OCI-LY1 (cell line): ENCODE measurements at regions not wholly inside any gene's neighbourhood (a gene's known extent, or its start where the extent isn't known, plus 50 kb on each side); places are given as distances from the start of the nearest gene placed in this dataset.
"Not testable (repeated sequence)": the region's sequence is repeated elsewhere in the genome, so short reads cannot be mapped to it uniquely, and the experiment has no call there.

Source experiments
- H2AFZ ChIP-seq: fragments of 200-600 bp; sonication (generic), shearing (Covaris generic); 2 replicates; pipeline ENCODE4 v1.6.0; 2014; ENCODE audit warnings: antibody characterized with exemption, mild to moderate bottlenecking, low read length
- H3F3A ChIP-seq: fragments of 200-600 bp; sonication (generic), shearing (Covaris generic); 2 replicates; pipeline ENCODE4 v1.6.0; 2014; ENCODE audit warnings: mild to moderate bottlenecking, antibody characterized with exemption, low read length, moderate library complexity; ENCODE audit not compliant: insufficient read depth
- H3K27ac ChIP-seq: fragments of 200-600 bp; sonication (generic); 2 replicates; pipeline ENCODE4 v1.5.1; 2014; ENCODE audit warnings: low read length, mixed run types, mild to moderate bottlenecking, low read depth; ENCODE audit not compliant: poor library complexity, severe bottlenecking
- H3K27me3 ChIP-seq: fragments of 200-600 bp; sonication (generic); 2 replicates; pipeline ENCODE4 v1.6.0; 2014; ENCODE audit warnings: antibody characterized with exemption, mild to moderate bottlenecking, low read length, moderate library complexity; ENCODE audit not compliant: insufficient read depth
- H3K36me3 ChIP-seq: fragments of 200-600 bp; sonication (generic); 2 replicates; pipeline ENCODE4 v1.6.1; 2014; ENCODE audit warnings: mild to moderate bottlenecking, antibody characterized with exemption, low read length, moderate library complexity, mixed read lengths; ENCODE audit not compliant: insufficient read depth
- H3K4me1 ChIP-seq: fragments of 200-600 bp; sonication (generic); 2 replicates; pipeline ENCODE4 v1.5.1; 2014; ENCODE audit warnings: mild to moderate bottlenecking, low read length, moderate library complexity; ENCODE audit not compliant: insufficient read depth, severe bottlenecking
- H3K4me2 ChIP-seq: fragments of 200-600 bp; sonication (generic), shearing (Covaris generic); 2 replicates; pipeline ENCODE4 v1.6.1; 2014; ENCODE audit warnings: low read length
- H3K4me3 ChIP-seq: fragments of 200-600 bp; sonication (generic); 2 replicates; pipeline ENCODE4 v1.5.1; 2014; ENCODE audit warnings: low read length, low read depth, mild to moderate bottlenecking, mixed read lengths; ENCODE audit not compliant: poor library complexity, severe bottlenecking
- H3K79me2 ChIP-seq: fragments of 200-600 bp; shearing (Covaris generic); 2 replicates; pipeline ENCODE4 v1.6.1; 2016; ENCODE audit warnings: mixed run types, low read length, mixed read lengths; ENCODE audit not compliant: insufficient read depth
- H3K9ac ChIP-seq: fragments of 200-600 bp; sonication (generic), shearing (Covaris generic); 2 replicates; pipeline ENCODE4 v1.6.1; 2014; ENCODE audit warnings: mild to moderate bottlenecking, low read length, mixed read lengths
- H3K9me2 ChIP-seq: fragments of 200-600 bp; sonication (generic), shearing (Covaris generic); 2 replicates; pipeline ENCODE4 v1.6.1; 2014; ENCODE audit warnings: low read depth, mild to moderate bottlenecking, low read length, mixed read lengths
- H3K9me3 ChIP-seq: fragments of 200-600 bp; shearing (Covaris generic); 2 replicates; pipeline ENCODE4 v1.6.1; 2014; ENCODE audit warnings: low read length, mixed read lengths
- H4K20me1 ChIP-seq: fragments of 200-600 bp; sonication (generic), shearing (Covaris generic); 2 replicates; pipeline ENCODE4 v1.6.0; 2016; ENCODE audit warnings: mild to moderate bottlenecking, low read length; ENCODE audit not compliant: insufficient read depth
- EZH2 ChIP-seq: fragments of 200-600 bp; sonication (generic), shearing (Covaris generic); IDR thresholded peaks from 2 replicates; pipeline ENCODE4 v1.8.0; 2017; ENCODE audit warnings: borderline replicate concordance, mixed run types, mild to moderate bottlenecking, antibody characterized with exemption, low read length, moderate library complexity, mixed read lengths
- TF ChIP-seq, protein P1 (sequence below): fragments of 200-600 bp; sonication (generic), shearing (Covaris generic); IDR thresholded peaks from 2 replicates; pipeline ENCODE4 v1.5.1; 2017; ENCODE audit warnings: mild to moderate bottlenecking, antibody characterized with exemption, low read length, moderate library complexity, mixed read lengths

- no peaks in the 10 kb centered on the region for H3K79me2 ChIP-seq
- H3K4me1 ChIP-seq = no peaks in the 10 kb centered on the region
- H3K9me3 ChIP-seq = no peaks in the 10 kb centered on the region
- no peak for TF ChIP-seq EZH2
- TF ChIP-seq, protein P1, sequence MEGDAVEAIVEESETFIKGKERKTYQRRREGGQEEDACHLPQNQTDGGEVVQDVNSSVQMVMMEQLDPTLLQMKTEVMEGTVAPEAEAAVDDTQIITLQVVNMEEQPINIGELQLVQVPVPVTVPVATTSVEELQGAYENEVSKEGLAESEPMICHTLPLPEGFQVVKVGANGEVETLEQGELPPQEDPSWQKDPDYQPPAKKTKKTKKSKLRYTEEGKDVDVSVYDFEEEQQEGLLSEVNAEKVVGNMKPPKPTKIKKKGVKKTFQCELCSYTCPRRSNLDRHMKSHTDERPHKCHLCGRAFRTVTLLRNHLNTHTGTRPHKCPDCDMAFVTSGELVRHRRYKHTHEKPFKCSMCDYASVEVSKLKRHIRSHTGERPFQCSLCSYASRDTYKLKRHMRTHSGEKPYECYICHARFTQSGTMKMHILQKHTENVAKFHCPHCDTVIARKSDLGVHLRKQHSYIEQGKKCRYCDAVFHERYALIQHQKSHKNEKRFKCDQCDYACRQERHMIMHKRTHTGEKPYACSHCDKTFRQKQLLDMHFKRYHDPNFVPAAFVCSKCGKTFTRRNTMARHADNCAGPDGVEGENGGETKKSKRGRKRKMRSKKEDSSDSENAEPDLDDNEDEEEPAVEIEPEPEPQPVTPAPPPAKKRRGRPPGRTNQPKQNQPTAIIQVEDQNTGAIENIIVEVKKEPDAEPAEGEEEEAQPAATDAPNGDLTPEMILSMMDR = no peak
- H3K9ac ChIP-seq = no peak overlapping the region
- H3K27me3 ChIP-seq = no peaks in the 10 kb centered on the region
- H3K4me3 ChIP-seq = no peak overlapping the region
- no peaks in the 10 kb centered on the region for H3F3A ChIP-seq
- H2AFZ ChIP-seq = no peak overlapping the region
- H3K4me2 ChIP-seq = no peak overlapping the region
- H3K9me2 ChIP-seq = no peaks in the 10 kb centered on the region
- no peak overlapping the region for H3K27ac ChIP-seq
- no peaks in the 10 kb centered on the region for H4K20me1 ChIP-seq
- H3K36me3 ChIP-seq = no peaks in the 10 kb centered on the region
These were observed 232.5 kb downstream of the SPATA31A1 start for GRCh38 chr9:39587844-39588499.

GRCh38 chr9:39588500-39589137, 233.2 kb downstream of the SPATA31A1 start:
- H3K27me3 ChIP-seq = no peaks in the 10 kb centered on the region
- no peak overlapping the region for H3K27ac ChIP-seq
- H4K20me1 ChIP-seq = no peaks in the 10 kb centered on the region
- no peak overlapping the region for H3K4me3 ChIP-seq
- TF ChIP-seq, protein P1 = no peak
- no peak for TF ChIP-seq EZH2
- no peaks in the 10 kb centered on the region for H3K9me2 ChIP-seq
- no peaks in the 10 kb centered on the region for H3K9me3 ChIP-seq
- no peak overlapping the region for H2AFZ ChIP-seq
- H3K79me2 ChIP-seq = no peaks in the 10 kb centered on the region
- H3K36me3 ChIP-seq = no peaks in the 10 kb centered on the region
- H3F3A ChIP-seq = no peaks in the 10 kb centered on the region
- H3K4me1 ChIP-seq = no peaks in the 10 kb centered on the region
- H3K4me2 ChIP-seq = no peak overlapping the region
- H3K9ac ChIP-seq = no peak overlapping the region

- not testable (repeated sequence) for H3K9me2 ChIP-seq, H2AFZ ChIP-seq, H4K20me1 ChIP-seq, H3F3A ChIP-seq, H3K4me2 ChIP-seq, H3K9me3 ChIP-seq, H3K4me3 ChIP-seq, H3K9ac ChIP-seq, H3K79me2 ChIP-seq, H3K4me1 ChIP-seq, H3K27ac ChIP-seq, H3K27me3 ChIP-seq, H3K36me3 ChIP-seq
These were observed 248.6 kb downstream of the SPATA31A1 start for GRCh38 chr9:39604089-39604488.

GRCh38 chr9:39611449-39612231, 256.2 kb downstream of the SPATA31A1 start:
- not testable (repeated sequence) for H3K27me3 ChIP-seq, H2AFZ ChIP-seq, H4K20me1 ChIP-seq, H3K36me3 ChIP-seq, H3K4me2 ChIP-seq, H3K79me2 ChIP-seq, H3K9ac ChIP-seq, H3F3A ChIP-seq, H3K9me2 ChIP-seq, H3K9me3 ChIP-seq, H3K4me3 ChIP-seq, H3K4me1 ChIP-seq, H3K27ac ChIP-seq

- not testable (repeated sequence) for H3K27me3 ChIP-seq, H3K9ac ChIP-seq, H3K4me1 ChIP-seq, H4K20me1 ChIP-seq, H3K9me3 ChIP-seq, H3K79me2 ChIP-seq, H3F3A ChIP-seq, H3K4me3 ChIP-seq, H3K9me2 ChIP-seq, H3K36me3 ChIP-seq, H3K4me2 ChIP-seq, H3K27ac ChIP-seq, H2AFZ ChIP-seq
These were observed 261.0 kb downstream of the SPATA31A1 start for GRCh38 chr9:39616480-39616879.

DNA sequence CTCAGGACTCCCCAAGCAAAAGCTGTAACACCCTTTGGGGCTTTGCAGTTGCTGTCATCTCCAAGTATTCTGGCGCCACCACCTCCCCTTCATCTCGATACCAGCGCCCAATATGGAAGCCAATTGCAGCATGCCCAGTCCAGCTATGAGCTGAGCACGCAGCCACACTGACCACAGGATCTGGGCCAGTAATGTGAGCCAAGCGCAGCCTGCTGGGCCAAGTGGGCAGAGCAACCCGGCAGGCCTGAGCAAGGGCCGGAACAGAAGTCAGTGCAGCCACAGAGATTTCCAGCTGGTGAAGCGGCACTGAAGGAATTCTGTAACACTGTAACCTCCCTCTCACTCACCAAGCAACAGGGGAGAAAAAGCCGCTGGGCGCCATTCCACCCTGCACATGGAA, 268.6 kb downstream of the SPATA31A1 start:
- H3K4me2 ChIP-seq, H3K27ac ChIP-seq, H3K4me3 ChIP-seq, H4K20me1 ChIP-seq, H3F3A ChIP-seq, H3K9me2 ChIP-seq, H2AFZ ChIP-seq, H3K79me2 ChIP-seq, H3K36me3 ChIP-seq, H3K9me3 ChIP-seq, H3K9ac ChIP-seq, H3K4me1 ChIP-seq, H3K27me3 ChIP-seq: not testable (repeated sequence)
